ENCODE measurements at regions not wholly inside any gene's neighbourhood (a gene's known extent, or its start where the extent isn't known, plus 50 kb on each side); places are given as distances from the start of the nearest gene placed in this dataset.
A peak's percentile ranks its signal among the peaks of the same experiment; 100 is the strongest.

DNA sequence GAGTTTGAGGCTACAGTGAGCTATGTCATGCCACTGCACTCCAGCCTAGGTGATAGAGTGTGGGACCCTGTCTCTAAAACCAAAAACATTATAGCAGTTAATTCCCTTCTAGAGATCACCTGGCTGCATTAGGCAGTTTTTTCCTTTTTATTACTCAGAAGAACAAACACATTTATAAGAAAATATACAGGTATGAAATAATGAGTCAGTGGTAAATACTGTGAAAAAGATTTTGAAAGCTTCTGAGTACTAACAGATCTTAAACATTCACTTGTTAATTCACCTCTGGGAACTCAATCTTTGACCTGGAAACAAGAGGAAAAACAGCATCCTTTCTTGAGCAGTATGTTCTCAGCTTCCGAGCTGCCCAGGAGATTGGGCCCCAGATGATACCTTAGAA is 64.1 kb downstream of the UCHL1 start:
- no peak overlapping the region for H3K4me2 ChIP-seq (ENCODE audit: low read depth, low read length, poor library complexity, severe bottlenecking)

GRCh38 chr4:41321216-41321945 is 64.7 kb downstream of the UCHL1 start:
- no peaks in the 10 kb centered on the region for H3F3A ChIP-seq (ENCODE audit: insufficient read depth)
- H3K9me2 ChIP-seq (replicated peaks; ENCODE audit: insufficient read depth, low read length) = no peaks in the 10 kb centered on the region
- H3K4me2 ChIP-seq (ENCODE audit: low read depth, low read length, poor library complexity, severe bottlenecking) = no peak overlapping the region
- H3K27ac ChIP-seq (ENCODE audit: low read depth, low read length) = no peak overlapping the region; the same call in 1 of the 2 replicates
- no peak overlapping the region for H2AFZ ChIP-seq (ENCODE audit: low read depth, low read length, severe bottlenecking)
- no peaks in the 10 kb centered on the region for H3K36me3 ChIP-seq (ENCODE audit: low read length)
- H4K20me1 ChIP-seq (ENCODE audit: low read depth, low read length) = no peaks in the 10 kb centered on the region
- no peaks in the 10 kb centered on the region for H3K79me2 ChIP-seq (ENCODE audit: insufficient read depth, low read length)
- no peaks in the 10 kb centered on the region for H3K27me3 ChIP-seq (ENCODE audit: low read length)
- no peak for TF ChIP-seq EZH2phosphoT487 (conservative IDR thresholded peaks at IDR 0.05; ENCODE audit: low read length)
- TF ChIP-seq, protein P1, sequence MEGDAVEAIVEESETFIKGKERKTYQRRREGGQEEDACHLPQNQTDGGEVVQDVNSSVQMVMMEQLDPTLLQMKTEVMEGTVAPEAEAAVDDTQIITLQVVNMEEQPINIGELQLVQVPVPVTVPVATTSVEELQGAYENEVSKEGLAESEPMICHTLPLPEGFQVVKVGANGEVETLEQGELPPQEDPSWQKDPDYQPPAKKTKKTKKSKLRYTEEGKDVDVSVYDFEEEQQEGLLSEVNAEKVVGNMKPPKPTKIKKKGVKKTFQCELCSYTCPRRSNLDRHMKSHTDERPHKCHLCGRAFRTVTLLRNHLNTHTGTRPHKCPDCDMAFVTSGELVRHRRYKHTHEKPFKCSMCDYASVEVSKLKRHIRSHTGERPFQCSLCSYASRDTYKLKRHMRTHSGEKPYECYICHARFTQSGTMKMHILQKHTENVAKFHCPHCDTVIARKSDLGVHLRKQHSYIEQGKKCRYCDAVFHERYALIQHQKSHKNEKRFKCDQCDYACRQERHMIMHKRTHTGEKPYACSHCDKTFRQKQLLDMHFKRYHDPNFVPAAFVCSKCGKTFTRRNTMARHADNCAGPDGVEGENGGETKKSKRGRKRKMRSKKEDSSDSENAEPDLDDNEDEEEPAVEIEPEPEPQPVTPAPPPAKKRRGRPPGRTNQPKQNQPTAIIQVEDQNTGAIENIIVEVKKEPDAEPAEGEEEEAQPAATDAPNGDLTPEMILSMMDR (IDR thresholded peaks at IDR 0.05; ENCODE audit: insufficient read depth, low read length, poor library complexity, severe bottlenecking) = no peak
- no peak overlapping the region for H3K9ac ChIP-seq (ENCODE audit: low read length)
- no peak overlapping the region for H3K4me3 ChIP-seq (ENCODE audit: insufficient read depth, low read length, poor library complexity, severe bottlenecking)
- no peaks in the 10 kb centered on the region for H3K9me3 ChIP-seq (ENCODE audit: insufficient read depth, low read length)

More for the DNA sequence above, 64.1 kb downstream of the UCHL1 start:
- no peaks in the 10 kb centered on the region for H3K9me3 ChIP-seq (ENCODE audit: insufficient read depth, low read length)
- H3K9ac ChIP-seq (ENCODE audit: low read length) = no peak overlapping the region
- no peaks in the 10 kb centered on the region for H3K36me3 ChIP-seq (ENCODE audit: low read length)
- no peak overlapping the region for H2AFZ ChIP-seq (ENCODE audit: low read depth, low read length, severe bottlenecking)
- H3K79me2 ChIP-seq (ENCODE audit: insufficient read depth, low read length) = no peaks in the 10 kb centered on the region
- H3F3A ChIP-seq (ENCODE audit: insufficient read depth) = no peaks in the 10 kb centered on the region
- H3K27ac ChIP-seq (ENCODE audit: low read depth, low read length) = no peak overlapping the region
- H3K4me3 ChIP-seq (ENCODE audit: insufficient read depth, low read length, poor library complexity, severe bottlenecking) = no peak overlapping the region
- TF ChIP-seq, protein P1 (IDR thresholded peaks at IDR 0.05; ENCODE audit: insufficient read depth, low read length, poor library complexity, severe bottlenecking) = no peak
- no peak for TF ChIP-seq EZH2phosphoT487 (conservative IDR thresholded peaks at IDR 0.05; ENCODE audit: low read length)
- no peaks in the 10 kb centered on the region for H3K27me3 ChIP-seq (ENCODE audit: low read length)
- H4K20me1 ChIP-seq (ENCODE audit: low read depth, low read length) = no peaks in the 10 kb centered on the region
- no peaks in the 10 kb centered on the region for H3K9me2 ChIP-seq (replicated peaks; ENCODE audit: insufficient read depth, low read length)

- H3F3A ChIP-seq (ENCODE audit: insufficient read depth) = no peaks in the 10 kb centered on the region
- TF ChIP-seq, protein P1 (IDR thresholded peaks at IDR 0.05; ENCODE audit: insufficient read depth, low read length, poor library complexity, severe bottlenecking) = no peak
- no peak for TF ChIP-seq EZH2phosphoT487 (conservative IDR thresholded peaks at IDR 0.05; ENCODE audit: low read length)
- H3K27ac ChIP-seq (ENCODE audit: low read depth, low read length) = no peak overlapping the region
- H3K27me3 ChIP-seq (ENCODE audit: low read length) = no peaks in the 10 kb centered on the region
- no peaks in the 10 kb centered on the region for H3K79me2 ChIP-seq (ENCODE audit: insufficient read depth, low read length)
- no peak overlapping the region for H3K4me3 ChIP-seq (ENCODE audit: insufficient read depth, low read length, poor library complexity, severe bottlenecking)
- no peak overlapping the region for H2AFZ ChIP-seq (ENCODE audit: low read depth, low read length, severe bottlenecking)
- H3K9me2 ChIP-seq (replicated peaks; ENCODE audit: insufficient read depth, low read length) = no peaks in the 10 kb centered on the region
- H3K36me3 ChIP-seq (ENCODE audit: low read length) = no peaks in the 10 kb centered on the region
- no peaks in the 10 kb centered on the region for H3K9me3 ChIP-seq (ENCODE audit: insufficient read depth, low read length)
- no peak overlapping the region for H3K9ac ChIP-seq (ENCODE audit: low read length)
- H4K20me1 ChIP-seq (ENCODE audit: low read depth, low read length) = no peaks in the 10 kb centered on the region
- H3K4me2 ChIP-seq (ENCODE audit: low read depth, low read length, poor library complexity, severe bottlenecking) = peak overlapping the region; percentile 7
Measured at GRCh38 chr4:41322617-41323016, 65.9 kb downstream of the UCHL1 start.
